Smooth muscle cell (in vitro differentiated cells): ENCODE measurements at regions not wholly inside any gene's neighbourhood (a gene's known extent, or its start where the extent isn't known, plus 50 kb on each side); places are given as distances from the start of the nearest gene placed in this dataset.

Experiments used
- DNase-seq: peaks from one replicate; lab custom pipeline; 2025; ENCODE audit not compliant: unreplicated experiment; lab: John Stamatoyannopoulos, UW
- H2AFZ ChIP-seq: fragments of 200-600 bp; sonication (generic); 2 replicates; pipeline ENCODE4 v1.6.0; 2016; ENCODE audit warnings: antibody characterized with exemption, low read depth, mild to moderate bottlenecking
- H3F3A ChIP-seq: fragments of 200-600 bp; sonication (generic); 2 replicates; pipeline ENCODE4 v1.6.0; 2017; ENCODE audit warnings: antibody characterized with exemption, low read depth
- H3K27ac ChIP-seq: fragments of 200-600 bp; sonication (generic); 2 replicates; pipeline ENCODE4 v1.5.1; 2016; ENCODE audit warnings: low read depth, mild to moderate bottlenecking
- H3K27me3 ChIP-seq: fragments of 200-600 bp; sonication (generic); 2 replicates; pipeline ENCODE4 v1.6.1; 2016; ENCODE audit warnings: low read depth, mild to moderate bottlenecking
- H3K36me3 ChIP-seq: fragments of 200-600 bp; sonication (generic); 2 replicates; pipeline ENCODE4 v1.5.1; 2016; ENCODE audit warnings: low read depth
- H3K4me1 ChIP-seq: fragments of 200-600 bp; sonication (generic); 2 replicates; pipeline ENCODE4 v1.5.1; 2016; ENCODE audit warnings: low read depth
- H3K4me2 ChIP-seq: fragments of 200-600 bp; sonication (generic); 2 replicates; pipeline ENCODE4 v1.6.0; 2016; ENCODE audit warnings: mild to moderate bottlenecking
- H3K4me3 ChIP-seq: fragments of 200-600 bp; sonication (generic); 2 replicates; pipeline ENCODE4 v1.5.1; 2016; ENCODE audit warnings: mild to moderate bottlenecking
- H3K79me2 ChIP-seq: fragments of 200-600 bp; sonication (generic); 2 replicates; pipeline ENCODE4 v1.6.0; 2016; ENCODE audit warnings: low read depth, mild to moderate bottlenecking
- H3K9ac ChIP-seq: fragments of 200-600 bp; sonication (generic); 2 replicates; pipeline ENCODE4 v1.6.0; 2016; ENCODE audit warnings: low read depth
- H3K9me3 ChIP-seq: fragments of 200-600 bp; sonication (generic); replicated peaks from 2 replicates; pipeline ENCODE4 v1.5.1; 2016; ENCODE audit warnings: low read depth
- H4K20me1 ChIP-seq: fragments of 200-600 bp; sonication (generic); 2 replicates; pipeline ENCODE4 v1.6.0; 2016; ENCODE audit warnings: low read depth
- WGBS: methylation state at CpG from one replicate; pipeline ENCODE4 v1.1.7; 2016; ENCODE audit warnings: low lambda C conversion rate; 5-methylcytosine and 5-hydroxymethylcytosine counted together
- TF ChIP-seq, protein P1 (sequence below): fragments of 200-600 bp; sonication (generic); IDR thresholded peaks from 2 replicates; pipeline ENCODE4 v1.5.1; 2017; ENCODE audit warnings: borderline replicate concordance, mild to moderate bottlenecking, antibody characterized with exemption; ENCODE audit not compliant: insufficient read depth, poor library complexity, severe bottlenecking

DNA sequence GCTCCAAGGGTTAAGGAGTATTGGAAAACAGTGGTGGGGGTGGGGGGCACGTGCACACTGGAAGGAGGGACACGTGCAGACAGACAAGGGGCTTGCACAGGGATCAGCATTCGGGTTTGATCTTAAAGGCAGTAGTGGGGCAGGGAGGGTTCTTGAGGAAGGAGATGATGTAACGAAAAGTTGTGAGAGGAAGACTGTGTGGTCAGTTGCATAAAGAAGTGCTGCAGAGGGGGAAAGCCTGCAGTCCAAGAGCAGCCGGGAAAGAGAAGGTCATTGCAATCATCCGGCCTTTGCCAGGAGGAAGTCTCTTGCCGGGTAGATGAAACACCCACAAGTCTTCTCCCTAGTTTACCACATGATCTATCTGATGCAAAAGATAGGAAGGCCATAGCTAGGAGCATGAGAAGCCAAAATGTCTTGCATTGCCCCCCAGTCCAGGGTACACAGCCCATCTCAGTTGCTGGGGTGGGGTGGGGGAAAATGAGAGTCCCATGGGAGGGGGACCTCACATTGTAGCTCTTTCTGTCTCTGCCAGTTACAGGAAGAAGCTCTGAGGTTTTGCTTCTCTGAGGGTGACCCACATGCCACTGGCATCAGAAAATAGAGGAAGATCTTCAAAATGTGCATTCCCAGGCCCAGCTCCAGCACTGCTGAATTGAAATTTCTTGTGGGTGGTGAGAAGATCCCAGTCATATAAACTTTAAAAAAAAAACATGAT is 202.5 kb upstream of the RAB4A start:
- Histone ChIP-seq H3K27me3 (no peaks in the 10 kb centered on the region), H3K36me3 (no peaks in the 10 kb centered on the region), H3K79me2 (no peaks in the 10 kb centered on the region), H3K9me3 (no peaks in the 10 kb centered on the region), H3K4me3 (no peak overlapping the region), H2AFZ (no peak overlapping the region), H3F3A (no peaks in the 10 kb centered on the region), H4K20me1 (no peaks in the 10 kb centered on the region), H3K4me2 (peak overlapping the region; percentile 22), H3K4me1 (peaks cover 8% of the 10 kb centered on the region), H3K27ac (no peak overlapping the region), H3K9ac (no peak overlapping the region)
- TF ChIP-seq, protein P1, sequence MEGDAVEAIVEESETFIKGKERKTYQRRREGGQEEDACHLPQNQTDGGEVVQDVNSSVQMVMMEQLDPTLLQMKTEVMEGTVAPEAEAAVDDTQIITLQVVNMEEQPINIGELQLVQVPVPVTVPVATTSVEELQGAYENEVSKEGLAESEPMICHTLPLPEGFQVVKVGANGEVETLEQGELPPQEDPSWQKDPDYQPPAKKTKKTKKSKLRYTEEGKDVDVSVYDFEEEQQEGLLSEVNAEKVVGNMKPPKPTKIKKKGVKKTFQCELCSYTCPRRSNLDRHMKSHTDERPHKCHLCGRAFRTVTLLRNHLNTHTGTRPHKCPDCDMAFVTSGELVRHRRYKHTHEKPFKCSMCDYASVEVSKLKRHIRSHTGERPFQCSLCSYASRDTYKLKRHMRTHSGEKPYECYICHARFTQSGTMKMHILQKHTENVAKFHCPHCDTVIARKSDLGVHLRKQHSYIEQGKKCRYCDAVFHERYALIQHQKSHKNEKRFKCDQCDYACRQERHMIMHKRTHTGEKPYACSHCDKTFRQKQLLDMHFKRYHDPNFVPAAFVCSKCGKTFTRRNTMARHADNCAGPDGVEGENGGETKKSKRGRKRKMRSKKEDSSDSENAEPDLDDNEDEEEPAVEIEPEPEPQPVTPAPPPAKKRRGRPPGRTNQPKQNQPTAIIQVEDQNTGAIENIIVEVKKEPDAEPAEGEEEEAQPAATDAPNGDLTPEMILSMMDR: no peak
- 22% methylated on average over 7 of the region's 7 CpGs for WGBS
- DNase-seq: no peak

DNA sequence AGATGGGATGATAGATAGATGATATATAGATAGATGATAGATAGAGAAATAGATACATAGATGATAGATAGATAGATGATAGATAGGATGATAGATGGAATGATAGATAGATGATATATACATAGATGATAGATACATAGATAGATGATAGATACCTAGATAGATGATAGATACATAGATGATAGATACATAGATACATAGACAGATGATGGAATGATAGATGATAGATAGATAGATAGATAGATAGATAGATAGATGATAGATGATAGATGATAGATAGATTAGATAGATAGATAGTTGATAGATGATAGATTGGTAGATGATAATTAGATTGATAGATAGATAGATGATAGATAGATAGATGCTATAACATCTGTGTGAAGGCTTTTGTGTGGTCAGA is 201.7 kb upstream of the RAB4A start:
- Histone ChIP-seq H3K4me2 (no peak overlapping the region), H3K36me3 (no peaks in the 10 kb centered on the region)

DNA sequence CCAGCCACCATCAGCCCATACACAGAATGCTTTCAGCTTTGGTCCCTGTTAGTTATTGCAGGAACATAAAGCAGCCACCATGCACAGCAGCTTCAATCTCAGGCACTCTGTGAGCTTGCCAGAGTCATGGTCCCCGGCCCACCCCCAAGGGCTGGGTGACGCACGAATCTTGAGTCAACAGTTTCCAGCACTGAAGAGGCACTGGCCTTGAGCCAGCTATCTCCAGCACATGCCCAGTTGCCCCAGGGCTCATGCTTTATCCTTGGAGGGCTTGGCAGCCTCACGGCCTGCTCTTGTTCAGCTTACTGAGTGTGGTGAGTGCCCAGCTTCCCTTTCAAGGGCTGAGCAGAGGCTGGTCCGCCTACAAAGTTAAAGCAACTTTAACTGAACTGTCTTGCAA is 200.7 kb upstream of the RAB4A start:
- no peaks in the 10 kb centered on the region for H3K27me3 ChIP-seq
- no peaks in the 10 kb centered on the region for H3K36me3 ChIP-seq
- no peak overlapping the region for H3K4me3 ChIP-seq
- peaks cover 8% of the 10 kb centered on the region for H3K4me1 ChIP-seq
- no peak overlapping the region for H3K4me2 ChIP-seq
- H3F3A ChIP-seq: no peaks in the 10 kb centered on the region
- H4K20me1 ChIP-seq: no peaks in the 10 kb centered on the region
- DNase-seq: peak; percentile 67
- H3K9ac ChIP-seq: no peak overlapping the region
- TF ChIP-seq, protein P1: no peak
- no peak overlapping the region for H2AFZ ChIP-seq
- no peaks in the 10 kb centered on the region for H3K9me3 ChIP-seq
- no peaks in the 10 kb centered on the region for H3K79me2 ChIP-seq
- H3K27ac ChIP-seq: no peak overlapping the region
- WGBS: 22% methylated on average over 5 of the region's 5 CpGs

More for the DNA sequence above, 201.7 kb upstream of the RAB4A start:
- H3K27ac ChIP-seq: no peak overlapping the region
- H3K79me2 ChIP-seq: no peaks in the 10 kb centered on the region
- H3F3A ChIP-seq: no peaks in the 10 kb centered on the region
- H3K4me3 ChIP-seq: no peak overlapping the region
- H3K27me3 ChIP-seq: no peaks in the 10 kb centered on the region
- no peak overlapping the region for H3K9ac ChIP-seq
- DNase-seq: no peak
- no peak overlapping the region for H2AFZ ChIP-seq
- H3K4me1 ChIP-seq: peaks cover 8% of the 10 kb centered on the region
- H3K9me3 ChIP-seq: no peaks in the 10 kb centered on the region
- H4K20me1 ChIP-seq: no peaks in the 10 kb centered on the region
- TF ChIP-seq, protein P1: no peak

DNA sequence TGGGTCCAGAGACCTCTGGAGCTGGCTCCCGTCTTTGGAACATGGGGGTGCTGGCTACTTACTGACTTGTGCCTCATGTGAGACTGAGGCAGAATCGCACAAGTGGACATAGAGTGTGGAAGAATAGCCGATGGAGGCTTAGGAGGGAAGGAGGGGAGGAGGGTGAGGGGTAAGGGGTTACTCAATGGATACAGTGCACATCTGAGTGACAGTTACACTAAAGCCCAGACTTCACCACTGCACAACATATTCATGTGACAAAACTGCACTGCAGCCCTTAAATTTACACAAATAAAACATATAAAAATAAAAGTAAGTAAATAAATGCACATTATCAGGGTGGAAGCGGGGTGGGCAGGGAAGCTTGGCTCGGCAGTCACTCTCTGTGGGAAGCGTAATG is 197.7 kb upstream of the RAB4A start:
- no peaks in the 10 kb centered on the region for H3K79me2 ChIP-seq
- H4K20me1 ChIP-seq: no peaks in the 10 kb centered on the region
- H3K9me3 ChIP-seq: no peaks in the 10 kb centered on the region
- H3K4me2 ChIP-seq: no peak overlapping the region
- 96% methylated on average over 6 of the region's 6 CpGs for WGBS
- TF ChIP-seq, protein P1: no peak
- no peaks in the 10 kb centered on the region for H3K27me3 ChIP-seq
- DNase-seq: no peak
- no peaks in the 10 kb centered on the region for H3F3A ChIP-seq
- H3K36me3 ChIP-seq: no peaks in the 10 kb centered on the region
- H2AFZ ChIP-seq: no peak overlapping the region
- H3K4me1 ChIP-seq: peaks cover 8% of the 10 kb centered on the region
- no peak overlapping the region for H3K27ac ChIP-seq
- H3K9ac ChIP-seq: no peak overlapping the region
- no peak overlapping the region for H3K4me3 ChIP-seq
